K562 (cell line): ENCODE measurements at regions not wholly inside any gene's neighbourhood (a gene's known extent, or its start where the extent isn't known, plus 50 kb on each side); places are given as distances from the start of the nearest gene placed in this dataset.

Experiments used
- ATAC-seq: fragments of 200-7000 bp; cut with Tn5 transposase; 3 replicates; pipeline ENCODE4 v1.9.1; 2020; ENCODE audit warnings: moderate library complexity
- BruUV-seq: library from RNA; stranded (reverse); fragments of 400-500 nt; replicated peaks from 2 replicates; lab custom pipeline; 2021; lab: Mats Ljungman, UMichigan
- CTCF ChIA-PET: fragments of 300-600 bp; formaldehyde crosslinking; extraction: SDS; loops from one replicate; lab custom pipeline; 2021; ENCODE audit warnings: low intra/inter-chr PET ratio; lab: Yijun Ruan, JAX
- POLR2A ChIA-PET: fragments of 300-600, 350-650 bp; sonication (Branson Sonifier 250); formaldehyde crosslinking; extraction: SDS; loops from one replicate; lab custom pipeline; 2021; ENCODE audit warnings: antibody characterized with exemption, inconsistent platforms; lab: Yijun Ruan, JAX
- DNase-seq, 4 experiments: peaks; one replicate each; pipeline versions ENCODE4 v3.0.0 to v3.0.0-alpha.2; 2011 to 2018; ENCODE audit warnings: low spot score in 3 of 4, mixed read lengths in 3 of 4; ENCODE audit errors: extremely low read depth in 1 of 4
- FAIRE-seq: peaks from 2 replicates; lab custom pipeline; 2011; peaks lifted over from hg19 to GRCh38; lab: Jason Lieb, UNC
- H2AFZ ChIP-seq: 2 replicates; pipeline ENCODE4 v1.6.0; 2011; ENCODE audit warnings: low read depth, low read length, control low read depth, inconsistent platforms
- H3K27ac ChIP-seq: fragments of 200-600 bp; 3 replicates; pipeline ENCODE4 v1.8.0; 2011; ENCODE audit warnings: low read depth, mild to moderate bottlenecking, control low read depth, inconsistent platforms, low read length, moderate library complexity, mixed read lengths; ENCODE audit errors: extremely low read depth
- H3K27me3 ChIP-seq, 2 experiments: fragments of 300-600 bp in 1 of 2; 2 replicates in 1 of 2; 3 replicates in 1 of 2; pipeline versions ENCODE4 v1.6.0 to v1.8.0; 2011; ENCODE audit warnings: inconsistent platforms in 2 of 2, low read length in 2 of 2, mild to moderate bottlenecking in 1 of 2, mixed read lengths in 1 of 2, moderate library complexity in 1 of 2; ENCODE audit not compliant: control insufficient read depth in 2 of 2, insufficient read depth in 2 of 2
- H3K36me3 ChIP-seq: fragments of 300-600 bp; 3 replicates; pipeline ENCODE4 v1.8.0; 2011; ENCODE audit warnings: mild to moderate bottlenecking, low read length, inconsistent platforms; ENCODE audit not compliant: control insufficient read depth, insufficient read depth
- H3K4me1 ChIP-seq, 2 experiments: fragments of 200-600 bp in 1 of 2; replicated peaks in 1 of 2; 2 replicates in 1 of 2; 3 replicates in 1 of 2; pipeline versions ENCODE4 v1.5.1 to v1.8.0; 2011; ENCODE audit warnings: inconsistent platforms in 2 of 2, low read length in 2 of 2, mild to moderate bottlenecking in 1 of 2, mixed read lengths in 1 of 2, moderate library complexity in 1 of 2; ENCODE audit not compliant: control insufficient read depth in 2 of 2, insufficient read depth in 2 of 2
- H3K4me2 ChIP-seq: 2 replicates; pipeline ENCODE4 v1.6.1; 2011; ENCODE audit warnings: low read length, control low read depth, inconsistent platforms, mixed read lengths; ENCODE audit not compliant: insufficient read depth
- H3K4me3 ChIP-seq: fragments of 200-600 bp; sonication (generic), shearing (Covaris generic); 2 replicates; pipeline ENCODE4 v1.5.1; 2016; ENCODE audit warnings: control low read depth, inconsistent platforms
- H3K79me2 ChIP-seq: fragments of 200-600 bp; 3 replicates; pipeline ENCODE4 v1.8.0; 2011; ENCODE audit warnings: low read length, inconsistent platforms; ENCODE audit not compliant: control insufficient read depth, insufficient read depth
- H3K9ac ChIP-seq, 2 experiments: 2 replicates each; pipeline versions ENCODE4 v1.6.0 to v1.6.1; 2011; ENCODE audit warnings: low read depth in 2 of 2, low read length in 2 of 2, control low read depth in 1 of 2, inconsistent platforms in 1 of 2, mild to moderate bottlenecking in 1 of 2, mixed read lengths in 1 of 2; ENCODE audit not compliant: insufficient read depth in 1 of 2
- H3K9me1 ChIP-seq: one replicate; pipeline ENCODE4 v1.6.0; 2011; ENCODE audit warnings: inconsistent platforms, mild to moderate bottlenecking, low read length, moderate library complexity; ENCODE audit not compliant: control insufficient read depth, insufficient read depth
- H3K9me3 ChIP-seq: replicated peaks from 2 replicates; pipeline ENCODE4 v1.5.1; 2011; ENCODE audit warnings: low read depth, low read length, inconsistent platforms; ENCODE audit not compliant: control insufficient read depth, insufficient read depth
- H4K20me1 ChIP-seq: replicated peaks from 2 replicates; pipeline ENCODE4 v1.6.1; 2011; ENCODE audit warnings: low read length, inconsistent platforms, mixed read lengths; ENCODE audit not compliant: control insufficient read depth, insufficient read depth
- CBX2 ChIP-seq: fragments of 200-600 bp; sonication (generic); IDR thresholded peaks from one replicate; pipeline ENCODE4 v1.6.1; 2012; ENCODE audit warnings: mild to moderate bottlenecking, low read length, inconsistent platforms; ENCODE audit not compliant: insufficient read depth, poor library complexity, severe bottlenecking
- DPF2 ChIP-seq: fragments of 450-650 bp; IDR thresholded peaks from 2 replicates; pipeline ENCODE4 v1.6.1; 2016
- FOS ChIP-seq: IDR thresholded peaks from 3 replicates; pipeline ENCODE4 v1.6.1; 2011; ENCODE audit not compliant: insufficient read length; ENCODE audit errors: extremely low read depth
- GABPA ChIP-seq: fragments of 200-800 bp; sonication (Bioruptor generic); conservative IDR thresholded peaks from 2 replicates; pipeline ENCODE4 v1.6.1; 2016; ENCODE audit warnings: low read depth, missing genetic modification characterization, missing compliant biosample characterization
- HDAC8 ChIP-seq: fragments of 450-650 bp; IDR thresholded peaks from 2 replicates; pipeline ENCODE4 v1.6.1; 2016; ENCODE audit warnings: mild to moderate bottlenecking, missing genetic modification characterization, moderate library complexity, missing compliant biosample characterization
- HMGN3 ChIP-seq: IDR thresholded peaks from 2 replicates; pipeline ENCODE4 v1.6.1; 2011; ENCODE audit warnings: borderline replicate concordance, low read depth, mild to moderate bottlenecking, mixed read lengths, low read length; ENCODE audit not compliant: insufficient read length; ENCODE audit errors: extremely low read depth
- MEIS2 ChIP-seq: fragments of 450-650 bp; IDR thresholded peaks from 2 replicates; pipeline ENCODE4 v1.6.1; 2014; ENCODE audit warnings: mild to moderate bottlenecking; ENCODE audit not compliant: partially characterized antibody
- NFIX ChIP-seq: fragments of 250-450 bp; sonication (Bioruptor Pico); IDR thresholded peaks from 2 replicates; pipeline ENCODE4 v1.4.0; 2020; ENCODE audit warnings: low read depth, mild to moderate bottlenecking, moderate library complexity
- RBM34 ChIP-seq: fragments of 200-400 bp; formaldehyde crosslinking; IDR thresholded peaks from 2 replicates; pipeline ENCODE4 v1.6.1; 2018; ENCODE audit warnings: low read length, borderline replicate concordance; ENCODE audit not compliant: insufficient read depth
- SMAD1 ChIP-seq: fragments of 150-350 bp; IDR thresholded peaks from 2 replicates; pipeline ENCODE4 v1.6.1; 2014; ENCODE audit warnings: low read length, low read depth; ENCODE audit not compliant: partially characterized antibody
- TAF7 ChIP-seq: fragments of 450-650 bp; IDR thresholded peaks from 2 replicates; pipeline ENCODE4 v1.6.1; 2016; ENCODE audit warnings: missing genetic modification characterization, missing compliant biosample characterization
- TEAD4 ChIP-seq, 2 experiments: sonication (generic) in 1 of 2; formaldehyde crosslinking in 1 of 2; IDR thresholded peaks; 2 replicates each; pipeline versions ENCODE4 v1.6.1 to v1.8.0; 2012 to 2022; ENCODE audit warnings: borderline replicate concordance in 1 of 2, inconsistent platforms in 1 of 2, low read length in 1 of 2, mild to moderate bottlenecking in 1 of 2, missing genetic modification reagents in 1 of 2
- ZNF274 ChIP-seq: IDR thresholded peaks from 2 replicates; pipeline ENCODE4 v1.6.1; 2011; ENCODE audit warnings: low read depth, mild to moderate bottlenecking, low read length, moderate library complexity, borderline replicate concordance
- in situ Hi-C: fragments of 300-500 bp; cut with MboI; formaldehyde crosslinking; loops from 4 replicates; pipeline ENCODE4 v1.15.0; 2018; ENCODE audit warnings: inconsistent platforms, mixed read lengths
- intact Hi-C: fragments of 100-400 bp; cut with micrococcal nuclease; formaldehyde crosslinking; loops from 2 replicates; pipeline ENCODE4 v1.14.2; 2022
- TF ChIP-seq, protein P1 (sequence below), 2 experiments: fragments of 450-650 bp; IDR thresholded peaks; 2 replicates each; pipeline ENCODE4 v1.6.1; 2016; ENCODE audit warnings: mild to moderate bottlenecking in 2 of 2, borderline replicate concordance in 1 of 2, low read depth in 1 of 2, moderate library complexity in 1 of 2
- TF ChIP-seq, protein P2 (sequence below): sonication (generic); formaldehyde crosslinking; IDR thresholded peaks from 2 replicates; pipeline ENCODE4 v1.8.0; 2022; ENCODE audit warnings: mild to moderate bottlenecking, missing genetic modification reagents

DNA sequence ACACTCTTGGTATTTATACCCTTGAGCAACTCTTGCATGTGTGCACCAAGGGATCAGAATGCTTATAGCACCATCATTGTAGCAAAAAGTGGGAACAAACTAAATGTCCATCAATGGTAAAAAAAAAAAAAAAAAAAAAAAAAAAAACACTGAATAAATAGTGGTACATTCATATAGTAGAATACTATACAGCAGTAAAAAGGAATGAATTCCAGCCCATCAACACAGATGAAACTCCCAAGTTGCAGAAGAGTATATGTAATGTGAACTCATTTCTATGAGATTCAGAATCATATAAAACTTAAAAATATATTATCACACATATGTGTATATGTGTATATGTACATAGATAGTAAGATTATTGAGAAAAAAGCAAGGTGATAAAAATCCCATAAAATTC is 291.6 kb downstream of the CLIC5 start:
- H3K27me3 ChIP-seq: peaks cover 0 to 17% of the 10 kb centered on the region in 2 experiments; a peak in 2 of 5 replicates
- no peaks in the 10 kb centered on the region for H3K36me3 ChIP-seq
- POLR2A ChIA-PET: no interaction called here
- no peak overlapping the region for H3K27ac ChIP-seq
- no peaks in the 10 kb centered on the region for H3K4me1 ChIP-seq
- no peaks in the 10 kb centered on the region for H3K9me1 ChIP-seq
- H3K79me2 ChIP-seq: no peaks in the 10 kb centered on the region
- no peak overlapping the region for H3K9ac ChIP-seq
- no peak for DNase-seq
- no peaks in the 10 kb centered on the region for H3K9me3 ChIP-seq
- 0 out of 2 replicates have a peak, but pooled peaks cover 2% of the 10 kb centered on the region for H4K20me1 ChIP-seq
- no peak overlapping the region for H3K4me3 ChIP-seq
- BruUV-seq: no TSS peak
- FAIRE-seq: no peak
- CTCF ChIA-PET: no interaction called here
- no peak overlapping the region for H3K4me2 ChIP-seq
- in situ Hi-C loops: no loop called here
- TF ChIP-seq NFIX (CRISPR knock-in tag) (no peak), CBX2 (no peak), FOS (no peak), TEAD4 (IDR thresholded peaks at IDR 0.05; ENCODE audit: low read length) (no peak), TEAD4 (CRISPR knock-in tag; IDR thresholded peaks at IDR 0.05; ENCODE audit: borderline replicate concordance) (no peak), ZNF274 (no peak), HMGN3 (no peak), SMAD1 (no peak), RBM34 (no peak), GABPA (tag) (no peak), HDAC8 (tag) (no peak), MEIS2 (no peak), TAF7 (no peak), DPF2 (no peak)
- TF ChIP-seq, protein P1, sequence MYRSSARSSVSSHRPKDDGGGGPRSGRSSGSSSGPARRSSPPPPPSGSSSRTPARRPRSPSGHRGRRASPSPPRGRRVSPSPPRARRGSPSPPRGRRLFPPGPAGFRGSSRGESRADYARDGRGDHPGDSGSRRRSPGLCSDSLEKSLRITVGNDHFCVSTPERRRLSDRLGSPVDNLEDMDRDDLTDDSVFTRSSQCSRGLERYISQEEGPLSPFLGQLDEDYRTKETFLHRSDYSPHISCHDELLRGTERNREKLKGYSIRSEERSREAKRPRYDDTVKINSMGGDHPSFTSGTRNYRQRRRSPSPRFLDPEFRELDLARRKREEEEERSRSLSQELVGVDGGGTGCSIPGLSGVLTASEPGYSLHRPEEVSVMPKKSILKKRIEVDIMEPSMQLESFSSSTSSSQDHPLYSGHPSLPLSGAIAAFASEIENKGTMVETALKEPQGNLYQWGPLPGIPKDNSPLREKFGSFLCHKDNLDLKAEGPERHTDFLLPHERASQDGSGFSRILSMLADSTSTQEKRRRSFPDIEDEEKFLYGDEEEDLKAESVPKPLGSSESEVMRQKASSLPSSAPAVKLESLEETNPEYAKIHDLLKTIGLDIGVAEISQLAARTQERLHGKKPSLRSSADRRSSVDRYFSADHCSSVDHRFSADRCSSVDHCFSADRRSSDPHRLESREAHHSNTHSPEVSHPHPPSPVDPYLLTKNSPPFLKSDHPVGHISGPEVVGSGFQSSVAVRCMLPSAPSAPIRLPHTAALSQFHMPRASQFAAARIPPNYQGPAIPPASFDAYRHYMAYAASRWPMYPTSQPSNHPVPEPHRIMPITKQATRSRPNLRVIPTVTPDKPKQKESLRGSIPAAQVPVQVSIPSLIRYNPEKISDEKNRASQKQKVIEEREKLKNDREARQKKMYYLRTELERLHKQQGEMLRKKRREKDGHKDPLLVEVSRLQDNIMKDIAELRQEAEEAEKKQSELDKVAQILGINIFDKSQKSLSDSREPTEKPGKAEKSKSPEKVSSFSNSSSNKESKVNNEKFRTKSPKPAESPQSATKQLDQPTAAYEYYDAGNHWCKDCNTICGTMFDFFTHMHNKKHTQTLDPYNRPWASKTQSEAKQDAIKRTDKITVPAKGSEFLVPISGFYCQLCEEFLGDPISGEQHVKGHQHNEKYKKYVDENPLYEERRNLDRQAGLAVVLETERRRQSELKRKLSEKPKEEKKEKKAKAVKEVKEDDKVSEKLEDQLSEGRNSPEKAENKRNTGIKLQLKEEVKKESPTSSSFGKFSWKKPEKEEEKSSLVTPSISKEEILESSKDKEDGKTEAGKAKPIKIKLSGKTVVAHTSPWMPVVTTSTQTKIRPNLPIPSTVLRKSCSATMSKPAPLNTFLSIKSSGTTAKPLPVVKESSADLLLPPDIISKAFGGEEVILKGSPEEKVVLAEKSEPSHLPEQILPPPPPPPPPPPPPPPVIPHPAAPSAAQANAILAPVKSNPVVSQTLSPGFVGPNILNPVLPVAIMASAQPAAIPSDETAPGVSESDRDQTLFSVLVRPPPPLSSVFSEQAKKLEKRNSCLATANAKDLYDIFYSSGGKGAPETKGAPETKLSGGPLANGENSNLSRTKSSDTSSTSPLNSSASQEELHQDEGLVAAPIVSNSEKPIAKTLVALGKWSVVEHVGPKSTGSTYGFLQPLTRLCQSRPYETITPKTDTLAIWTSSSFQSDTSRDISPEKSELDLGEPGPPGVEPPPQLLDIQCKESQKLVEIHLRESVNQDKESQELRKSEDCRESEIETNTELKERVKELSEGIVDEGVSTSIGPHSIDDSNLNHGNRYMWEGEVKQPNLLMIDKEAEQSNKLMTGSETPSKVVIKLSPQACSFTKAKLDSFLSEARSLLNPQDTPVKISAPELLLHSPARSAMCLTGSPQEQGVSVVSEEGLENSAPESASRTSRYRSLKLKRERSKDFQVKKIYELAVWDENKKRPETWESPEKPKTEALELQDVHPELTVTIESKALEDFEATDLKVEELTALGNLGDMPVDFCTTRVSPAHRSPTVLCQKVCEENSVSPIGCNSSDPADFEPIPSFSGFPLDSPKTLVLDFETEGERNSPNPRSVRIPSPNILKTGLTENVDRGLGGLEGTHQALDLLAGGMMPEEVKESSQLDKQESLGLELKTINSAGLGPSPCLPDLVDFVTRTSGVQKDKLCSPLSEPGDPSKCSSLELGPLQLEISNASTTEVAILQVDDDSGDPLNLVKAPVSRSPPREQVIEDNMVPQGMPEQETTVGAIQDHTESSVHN (IDR thresholded peaks at IDR 0.05; ENCODE audit: borderline replicate concordance in 1 of 2, low read depth in 1 of 2): no peak
- TF ChIP-seq, protein P2, sequence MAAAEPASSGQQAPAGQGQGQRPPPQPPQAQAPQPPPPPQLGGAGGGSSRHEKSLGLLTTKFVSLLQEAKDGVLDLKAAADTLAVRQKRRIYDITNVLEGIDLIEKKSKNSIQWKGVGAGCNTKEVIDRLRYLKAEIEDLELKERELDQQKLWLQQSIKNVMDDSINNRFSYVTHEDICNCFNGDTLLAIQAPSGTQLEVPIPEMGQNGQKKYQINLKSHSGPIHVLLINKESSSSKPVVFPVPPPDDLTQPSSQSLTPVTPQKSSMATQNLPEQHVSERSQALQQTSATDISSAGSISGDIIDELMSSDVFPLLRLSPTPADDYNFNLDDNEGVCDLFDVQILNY (CRISPR knock-in tag): no peak
- intact Hi-C loops: no loop called here
- no peak overlapping the region for H2AFZ ChIP-seq
- no peak for ATAC-seq
